A549 (cell line): ENCODE measurements at regions not wholly inside any gene's neighbourhood (a gene's known extent, or its start where the extent isn't known, plus 50 kb on each side); places are given as distances from the start of the nearest gene placed in this dataset.

Experiments
- ATAC-seq, 2 experiments: fragments of 200-7000 bp in 1 of 2; fragments of >200 bp in 1 of 2; cut with Nextera tagmentation in 1 of 2; cut with Tn5 transposase in 1 of 2; 3 replicates each; pipeline versions ENCODE4 v1.8.0 to v1.9.1; 2018 to 2020; ENCODE audit warnings: mild to moderate bottlenecking in 1 of 2, moderate library complexity in 1 of 2
- CTCF ChIA-PET: fragments of 300-600 bp; sonication (Branson Sonifier 250); formaldehyde crosslinking; extraction: SDS; loops from one replicate; lab custom pipeline; 2021; ENCODE audit warnings: antibody characterized with exemption, inconsistent platforms; lab: Yijun Ruan, JAX
- POLR2A ChIA-PET: fragments of 350-600 bp; formaldehyde crosslinking; extraction: SDS; loops from one replicate; lab custom pipeline; 2021; ENCODE audit warnings: antibody characterized with exemption, inconsistent platforms; lab: Yijun Ruan, JAX
- DNase-seq, 2 experiments: peaks; one replicate each; pipeline versions ENCODE4 v3.0.0 to v3.0.0-alpha.2; 2011 to 2016; ENCODE audit warnings: low read depth in 1 of 2, low spot score in 1 of 2
- FAIRE-seq: peaks from 2 replicates; lab custom pipeline; 2011; peaks lifted over from hg19 to GRCh38; lab: Jason Lieb, UNC
- H3K27ac ChIP-seq, 2 experiments: fragments of >200 bp; sonication (Bioruptor Twin); formaldehyde crosslinking; 3 replicates each; pipeline ENCODE4 v1.5.1; 2016 to 2017
- H3K4me1 ChIP-seq: fragments of >200 bp; sonication (Bioruptor Twin); formaldehyde crosslinking; 3 replicates; pipeline ENCODE4 v1.6.1; 2016
- H3K4me2 ChIP-seq: fragments of >200 bp; sonication (Bioruptor Twin); formaldehyde crosslinking; 3 replicates; pipeline ENCODE4 v1.6.1; 2016
- H3K4me3 ChIP-seq: fragments of >200 bp; sonication (Bioruptor Twin); formaldehyde crosslinking; 3 replicates; pipeline ENCODE4 v1.5.1; 2016
- H3K9me3 ChIP-seq: fragments of >200 bp; sonication (Bioruptor Twin); formaldehyde crosslinking; 3 replicates; pipeline ENCODE4 v1.6.1; 2016
- BHLHE40 ChIP-seq: IDR thresholded peaks from 2 replicates; pipeline ENCODE4 v1.6.1; 2012; ENCODE audit warnings: low read depth, low read length, inconsistent platforms
- CBX2 ChIP-seq: fragments of 200-600 bp; sonication (generic); IDR thresholded peaks from 2 replicates; pipeline ENCODE4 v1.6.1; 2016; ENCODE audit warnings: low read depth, mild to moderate bottlenecking, borderline replicate concordance
- CBX8 ChIP-seq: fragments of 200-600 bp; sonication (generic); IDR thresholded peaks from 2 replicates; pipeline ENCODE4 v1.6.1; 2016
- CEBPB ChIP-seq, 2 experiments: fragments of >200 bp in 1 of 2; sonication (Bioruptor Twin) in 1 of 2; formaldehyde crosslinking in 1 of 2; IDR thresholded peaks; 2 replicates each; pipeline ENCODE4 v1.6.1; 2012 to 2016
- CHD2 ChIP-seq: fragments of 150-350 bp; IDR thresholded peaks from 2 replicates; pipeline ENCODE4 v1.6.1; 2014; ENCODE audit warnings: low read length; ENCODE audit not compliant: partially characterized antibody
- EHF ChIP-seq: fragments of 250-450 bp; sonication (Bioruptor Pico); IDR thresholded peaks from 2 replicates; pipeline ENCODE4 v1.5.0; 2020; ENCODE audit warnings: mild to moderate bottlenecking
- ESRRA ChIP-seq: fragments of 150-350 bp; IDR thresholded peaks from 2 replicates; pipeline ENCODE4 v1.6.1; 2014; ENCODE audit warnings: mild to moderate bottlenecking, low read length, borderline replicate concordance
- HES2 ChIP-seq: fragments of >200 bp; sonication (Bioruptor Twin); formaldehyde crosslinking; IDR thresholded peaks from 2 replicates; pipeline ENCODE4 v1.6.1; 2016
- HMGXB4 ChIP-seq: fragments of 250-450 bp; sonication (Bioruptor Pico); IDR thresholded peaks from 2 replicates; pipeline ENCODE4 v1.5.0; 2021; ENCODE audit warnings: mild to moderate bottlenecking, moderate library complexity, borderline replicate concordance
- HOXA7 ChIP-seq: fragments of 250-450 bp; sonication (Bioruptor Pico); IDR thresholded peaks from 2 replicates; pipeline ENCODE4 v1.5.0; 2020; ENCODE audit warnings: mild to moderate bottlenecking, moderate library complexity
- JUN ChIP-seq, 2 experiments: fragments of >200 bp; sonication (Bioruptor Twin); formaldehyde crosslinking; IDR thresholded peaks; 2 replicates in 1 of 2; 3 replicates in 1 of 2; pipeline ENCODE4 v1.6.1; 2016 to 2017
- KDM1A ChIP-seq: fragments of 200-600 bp; sonication (generic); IDR thresholded peaks from 2 replicates; pipeline ENCODE4 v1.6.1; 2016; ENCODE audit warnings: low read depth, mild to moderate bottlenecking
- KDM5A ChIP-seq: fragments of 200-600 bp; sonication (generic); IDR thresholded peaks from 2 replicates; pipeline ENCODE4 v1.6.1; 2016; ENCODE audit warnings: antibody characterized with exemption, mild to moderate bottlenecking
- MYC ChIP-seq: IDR thresholded peaks from 2 replicates; pipeline ENCODE4 v1.6.1; 2012; ENCODE audit warnings: mild to moderate bottlenecking, inconsistent platforms, low read length, improper control_type of control experiment, borderline replicate concordance
- PHF8 ChIP-seq: fragments of 200-600 bp; sonication (generic); IDR thresholded peaks from 2 replicates; pipeline ENCODE4 v1.6.1; 2016; ENCODE audit warnings: low read depth, mild to moderate bottlenecking, antibody characterized with exemption, moderate library complexity, borderline replicate concordance
- SMC3 ChIP-seq: fragments of >200 bp; sonication (Bioruptor Twin); formaldehyde crosslinking; IDR thresholded peaks from 3 replicates; pipeline ENCODE4 v1.6.1; 2018; ENCODE audit warnings: inconsistent platforms
- SREBF2 ChIP-seq: fragments of 450-650 bp; IDR thresholded peaks from 2 replicates; pipeline ENCODE4 v1.6.1; 2014; ENCODE audit warnings: mild to moderate bottlenecking, moderate library complexity
- WGBS: methylation state at CpG from one replicate; pipeline ENCODE4 v1.1.6; 2017; ENCODE audit errors: missing lambda C conversion rate; 5-methylcytosine and 5-hydroxymethylcytosine counted together
- TF ChIP-seq, protein P1 (sequence below): fragments of 450-650 bp; IDR thresholded peaks from 2 replicates; pipeline ENCODE4 v1.6.1; 2014; ENCODE audit warnings: antibody characterized with exemption

DNA sequence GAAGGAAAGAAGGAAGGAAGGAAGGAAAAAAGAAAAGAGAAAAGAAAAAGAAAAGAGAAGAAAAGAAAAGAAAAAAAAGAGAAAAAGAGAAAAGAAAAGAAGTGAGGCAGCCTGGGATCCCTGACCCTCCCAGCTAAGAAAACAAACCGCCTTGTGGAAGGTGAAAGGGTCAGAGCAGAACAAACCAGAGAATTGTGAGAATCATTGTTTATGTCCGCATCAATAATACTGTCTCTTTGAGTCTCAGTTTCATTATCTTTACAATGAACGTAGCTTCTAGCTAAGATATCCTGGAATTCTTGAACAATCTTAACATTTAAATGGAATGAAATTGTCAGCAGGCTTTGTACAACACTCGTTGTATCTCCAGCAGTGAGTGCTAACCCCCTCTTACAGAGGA, 66.4 kb upstream of the SERP2 start (continued):
- TF ChIP-seq ESRRA, result no peak

DNA sequence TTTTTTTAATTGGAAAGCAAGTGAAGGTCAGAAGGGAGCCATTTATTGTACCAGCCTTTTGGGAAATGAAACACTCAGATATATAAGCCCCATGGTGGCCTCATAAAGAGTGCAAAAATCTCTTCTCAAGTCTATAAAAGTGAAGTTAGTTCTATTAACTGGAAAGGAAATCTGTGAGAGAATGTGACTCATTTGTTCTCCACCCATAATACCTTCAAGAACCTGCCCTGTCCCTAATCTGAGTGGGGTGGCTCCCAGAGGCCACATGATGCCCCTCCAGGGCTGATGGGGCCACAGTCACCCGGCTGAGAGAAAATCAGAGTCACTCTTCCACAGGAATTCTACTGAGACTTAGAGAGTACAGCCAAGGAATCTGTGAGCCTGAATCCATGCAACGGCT, 65.8 kb upstream of the SERP2 start:
- POLR2A ChIA-PET, result interaction anchor here (2.1 to 2.6 kb wide), 2 partner anchors 128 to 148 kb away, joined by 8 to 80 read pairs; no protein-coding TSS in a partner anchor
- peak overlapping the region; percentile 83 for H3K4me2 ChIP-seq
- ATAC-seq, result no peak
- peak overlapping the region; percentile 93 to 97 for H3K27ac ChIP-seq
- peaks cover 81% of the 10 kb centered on the region for H3K4me1 ChIP-seq
- WGBS, result 75% methylated on average over 2 of the region's 2 CpGs
- CTCF ChIA-PET, result interaction anchor here (1.1 to 2.0 kb wide), 2 partner anchors 129 to 400 kb away, joined by 3 to 6 read pairs; no protein-coding TSS in a partner anchor
- no peak for DNase-seq
- H3K9me3 ChIP-seq, result no peaks in the 10 kb centered on the region
- H3K4me3 ChIP-seq, result no peak overlapping the region
- no peak for FAIRE-seq
- no peak for TF ChIP-seq HMGXB4 (CRISPR knock-in tag)
- no peak for TF ChIP-seq HES2

GRCh38 chr13:44308352-44308751, 65.3 kb upstream of the SERP2 start:
- Histone ChIP-seq H3K4me2 (no peak overlapping the region), H3K9me3 (no peaks in the 10 kb centered on the region), H3K4me3 (no peak overlapping the region), H3K4me1 (peaks cover 81% of the 10 kb centered on the region), H3K27ac (peak overlapping the region; percentile 93 to 97)
- no peak for DNase-seq
- ATAC-seq, result no peak
- CTCF ChIA-PET, result interaction anchor here (1.1 kb wide), 1 partner anchor 400 kb away, joined by 3 read pairs; no protein-coding TSS in a partner anchor
- no peak for TF ChIP-seq CBX2
- no peak for TF ChIP-seq KDM5A
- TF ChIP-seq, protein P1, sequence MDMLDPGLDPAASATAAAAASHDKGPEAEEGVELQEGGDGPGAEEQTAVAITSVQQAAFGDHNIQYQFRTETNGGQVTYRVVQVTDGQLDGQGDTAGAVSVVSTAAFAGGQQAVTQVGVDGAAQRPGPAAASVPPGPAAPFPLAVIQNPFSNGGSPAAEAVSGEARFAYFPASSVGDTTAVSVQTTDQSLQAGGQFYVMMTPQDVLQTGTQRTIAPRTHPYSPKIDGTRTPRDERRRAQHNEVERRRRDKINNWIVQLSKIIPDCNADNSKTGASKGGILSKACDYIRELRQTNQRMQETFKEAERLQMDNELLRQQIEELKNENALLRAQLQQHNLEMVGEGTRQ, result no peak
- TF ChIP-seq MYC, result no peak
- no peak for TF ChIP-seq HES2
- TF ChIP-seq KDM1A, result no peak
- TF ChIP-seq CHD2, result no peak
- no peak for TF ChIP-seq CBX8
- no peak for TF ChIP-seq JUN (IDR thresholded peaks at IDR 0.05)
- no peak for TF ChIP-seq SMC3
- no peak for TF ChIP-seq BHLHE40
- no peak for TF ChIP-seq SREBF2
- no peak for TF ChIP-seq HOXA7 (CRISPR knock-in tag)
- no peak for TF ChIP-seq PHF8
- TF ChIP-seq CEBPB (IDR thresholded peaks at IDR 0.05), result no peak
- no peak for TF ChIP-seq EHF
- WGBS, result 88% methylated on average over 3 of the region's 3 CpGs
- POLR2A ChIA-PET, result interaction anchor here (2.6 kb wide), 1 partner anchor 128 kb away, joined by 80 read pairs; no protein-coding TSS in a partner anchor
- FAIRE-seq, result no peak
